ENCODE measurements at regions not wholly inside any gene's neighbourhood (a gene's known extent, or its start where the extent isn't known, plus 50 kb on each side); places are given as distances from the start of the nearest gene placed in this dataset.

- TF ChIP-seq GATA2 (IDR thresholded peaks at IDR 0.05; ENCODE audit: low read depth, low read length) = no peak
- no peak for TF ChIP-seq GATA3 (IDR thresholded peaks at IDR 0.05; ENCODE audit: low read depth, low read length)
These were observed 90.8 kb upstream of the PRR23E start for GRCh38 chr3:127102188-127102520.
